ENCODE measurements at regions not wholly inside any gene's neighbourhood (a gene's known extent, or its start where the extent isn't known, plus 50 kb on each side); places are given as distances from the start of the nearest gene placed in this dataset.

DNA sequence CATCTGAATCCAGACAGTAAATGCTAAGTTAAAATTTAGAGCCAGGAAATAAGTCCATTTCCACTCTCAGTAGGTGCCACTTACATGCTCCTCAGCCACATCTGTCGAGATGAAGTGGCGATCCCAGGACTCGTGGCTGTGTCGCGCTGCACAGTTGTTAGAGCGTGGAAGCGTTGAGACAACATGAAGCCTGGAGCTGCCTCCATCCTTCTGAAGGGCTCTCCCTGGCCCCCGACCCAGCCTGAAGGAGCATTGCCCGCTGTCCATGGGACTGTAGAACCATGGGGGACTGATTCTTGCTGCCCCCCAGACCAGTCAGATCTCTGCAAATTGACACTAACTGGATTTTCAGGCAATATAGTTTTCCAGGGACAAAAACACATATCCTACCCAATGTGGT is 58.9 kb downstream of the IRX1 start:
- no peak for DNase-seq (ENCODE audit: low read depth, low spot score)
- TF ChIP-seq, protein P1, sequence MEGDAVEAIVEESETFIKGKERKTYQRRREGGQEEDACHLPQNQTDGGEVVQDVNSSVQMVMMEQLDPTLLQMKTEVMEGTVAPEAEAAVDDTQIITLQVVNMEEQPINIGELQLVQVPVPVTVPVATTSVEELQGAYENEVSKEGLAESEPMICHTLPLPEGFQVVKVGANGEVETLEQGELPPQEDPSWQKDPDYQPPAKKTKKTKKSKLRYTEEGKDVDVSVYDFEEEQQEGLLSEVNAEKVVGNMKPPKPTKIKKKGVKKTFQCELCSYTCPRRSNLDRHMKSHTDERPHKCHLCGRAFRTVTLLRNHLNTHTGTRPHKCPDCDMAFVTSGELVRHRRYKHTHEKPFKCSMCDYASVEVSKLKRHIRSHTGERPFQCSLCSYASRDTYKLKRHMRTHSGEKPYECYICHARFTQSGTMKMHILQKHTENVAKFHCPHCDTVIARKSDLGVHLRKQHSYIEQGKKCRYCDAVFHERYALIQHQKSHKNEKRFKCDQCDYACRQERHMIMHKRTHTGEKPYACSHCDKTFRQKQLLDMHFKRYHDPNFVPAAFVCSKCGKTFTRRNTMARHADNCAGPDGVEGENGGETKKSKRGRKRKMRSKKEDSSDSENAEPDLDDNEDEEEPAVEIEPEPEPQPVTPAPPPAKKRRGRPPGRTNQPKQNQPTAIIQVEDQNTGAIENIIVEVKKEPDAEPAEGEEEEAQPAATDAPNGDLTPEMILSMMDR (IDR thresholded peaks at IDR 0.05; ENCODE audit: insufficient read depth, low read length, missing control alignments) = no peak
- no peak overlapping the region for H3K4me3 ChIP-seq (ENCODE audit: low read depth, low read length)
- ChIA-PET POLR2A (no interaction called here), CTCF (no interaction called here)

DNA sequence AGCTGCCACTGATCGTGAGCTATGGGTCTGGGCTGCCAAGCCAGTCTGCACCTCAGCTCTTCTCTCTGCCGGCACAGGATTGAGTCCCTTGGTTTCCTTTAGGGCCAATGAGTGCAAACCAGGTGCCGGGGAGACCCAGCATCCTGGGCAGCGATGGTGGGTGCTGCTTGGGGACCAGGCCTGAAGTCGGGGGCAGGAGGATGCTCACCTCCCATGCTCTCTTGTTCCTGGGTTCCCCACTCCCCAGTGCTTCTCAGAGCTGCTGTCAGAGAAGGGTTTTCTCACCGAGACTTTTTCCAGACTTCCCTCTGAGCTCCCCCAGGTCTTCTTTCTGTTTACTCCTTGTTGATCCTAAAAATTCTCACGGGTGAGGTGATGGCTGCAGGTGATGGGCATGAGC is 61.2 kb downstream of the IRX1 start:
- TF ChIP-seq, protein P1 (IDR thresholded peaks at IDR 0.05; ENCODE audit: insufficient read depth, low read length, missing control alignments) = no peak
- DNase-seq (ENCODE audit: low read depth, low spot score) = no peak
- CTCF ChIA-PET = no interaction called here
- POLR2A ChIA-PET = no interaction called here
- H3K4me3 ChIP-seq (ENCODE audit: low read depth, low read length) = no peak overlapping the region

DNA sequence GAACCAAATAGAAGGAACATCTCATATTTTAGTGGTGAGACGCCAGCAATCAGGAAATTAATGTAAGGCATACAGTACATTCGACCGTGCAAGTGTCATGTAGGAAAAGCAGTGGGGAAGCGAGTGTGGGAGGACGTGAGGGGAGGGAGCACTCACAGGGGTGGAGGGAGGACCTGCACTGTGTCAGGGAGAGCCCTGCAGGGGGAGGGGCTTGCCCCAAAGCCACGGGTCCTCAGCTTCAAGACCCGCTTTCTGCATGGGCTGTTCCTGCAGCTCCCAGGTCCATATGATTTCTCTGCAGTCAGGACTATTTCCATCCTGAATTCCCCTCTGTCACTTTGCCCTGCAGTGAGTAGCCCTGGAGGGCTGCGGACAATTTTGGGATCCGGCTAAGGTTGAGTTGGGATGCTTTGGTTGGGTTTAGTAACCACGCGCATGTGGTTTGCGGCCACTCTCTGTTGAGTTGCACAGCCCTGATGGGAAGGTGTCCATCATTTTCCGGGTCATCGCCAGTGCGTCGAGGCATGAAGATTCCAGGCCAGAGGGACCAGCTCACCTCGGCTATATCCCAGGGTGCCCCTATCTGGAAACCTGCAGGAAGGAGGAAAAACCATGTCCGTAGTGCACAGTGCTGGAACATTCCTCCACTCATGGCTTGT is 61.9 kb downstream of the IRX1 start:
- TF ChIP-seq, protein P1 (IDR thresholded peaks at IDR 0.05; ENCODE audit: insufficient read depth, low read length, missing control alignments) = no peak
- no peak for DNase-seq (ENCODE audit: low read depth, low spot score)
- POLR2A ChIA-PET = no interaction called here
- no peak overlapping the region for H3K4me3 ChIP-seq (ENCODE audit: low read depth, low read length)
- CTCF ChIA-PET = no interaction called here

DNA sequence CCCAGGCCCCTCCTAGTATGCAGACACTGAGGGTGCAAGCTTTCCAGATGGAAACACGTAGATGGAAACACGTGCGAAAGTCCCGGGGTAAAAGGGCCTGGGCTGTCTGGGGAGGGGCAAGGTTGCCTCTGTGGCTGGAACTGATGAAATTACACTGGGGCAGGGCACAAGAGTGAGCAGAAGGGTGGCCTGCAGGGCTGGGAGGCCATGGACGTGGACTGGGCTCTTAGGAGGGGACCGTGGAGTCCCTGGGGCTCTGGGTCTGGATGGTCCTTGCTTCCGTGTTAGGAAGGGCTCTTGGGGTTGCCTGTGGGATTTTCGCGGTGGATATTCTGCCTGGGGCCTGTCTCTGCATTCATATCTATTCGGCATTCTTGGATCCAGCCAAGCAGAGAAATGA is 63.3 kb downstream of the IRX1 start:
- DNase-seq (ENCODE audit: low read depth, low spot score) = no peak
- ChIA-PET CTCF (no interaction called here), POLR2A (no interaction called here)
- no peak overlapping the region for H3K4me3 ChIP-seq (ENCODE audit: low read depth, low read length)
- TF ChIP-seq, protein P1 (IDR thresholded peaks at IDR 0.05; ENCODE audit: insufficient read depth, low read length, missing control alignments) = no peak

DNA sequence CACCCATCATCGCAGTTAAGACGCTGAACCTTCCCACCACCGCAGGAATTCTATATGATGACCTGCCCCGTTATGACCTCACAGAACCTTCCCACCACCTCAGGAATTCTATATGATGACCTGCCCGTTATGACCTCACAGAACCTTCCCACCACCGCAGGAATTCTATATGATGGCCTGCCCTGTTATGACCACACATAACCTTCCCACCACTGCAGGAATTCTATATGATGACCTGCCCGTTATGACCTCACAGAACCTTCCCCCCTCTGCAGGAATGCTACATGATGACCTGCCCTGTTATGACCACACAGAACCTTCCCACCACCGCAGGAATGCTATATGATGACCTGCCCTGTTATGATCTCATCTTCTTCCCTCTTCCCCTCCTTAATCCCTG is 64.3 kb downstream of the IRX1 start:
- H3K4me3 ChIP-seq (ENCODE audit: low read depth, low read length) = no peak overlapping the region
- TF ChIP-seq, protein P1 (IDR thresholded peaks at IDR 0.05; ENCODE audit: insufficient read depth, low read length, missing control alignments) = no peak
- ChIA-PET CTCF (no interaction called here), POLR2A (no interaction called here)
- DNase-seq (ENCODE audit: low read depth, low spot score) = no peak

- H3K4me3 ChIP-seq (ENCODE audit: low read depth, low read length) = no peak overlapping the region
- TF ChIP-seq, protein P1 (IDR thresholded peaks at IDR 0.05; ENCODE audit: insufficient read depth, low read length, missing control alignments) = no peak
- no peak for DNase-seq (ENCODE audit: low read depth, low spot score)
- CTCF ChIA-PET = no interaction called here
- POLR2A ChIA-PET = no interaction called here
Measured at GRCh38 chr5:3660630-3661029, 65.0 kb downstream of the IRX1 start.
